Kidney epithelial cell (primary cell): ENCODE measurements at regions not wholly inside any gene's neighbourhood (a gene's known extent, or its start where the extent isn't known, plus 50 kb on each side); places are given as distances from the start of the nearest gene placed in this dataset.
"Not testable (repeated sequence)": the region's sequence is repeated elsewhere in the genome, so short reads cannot be mapped to it uniquely, and the experiment has no call there.

Experiments used
- DNase-seq: peaks from one replicate; pipeline ENCODE4 v3.0.0-alpha.2; 2010; ENCODE audit warnings: low read depth
- H3K27me3 ChIP-seq: 2 replicates; pipeline ENCODE4 v1.6.0; 2011; ENCODE audit warnings: low read length; ENCODE audit not compliant: control insufficient read depth, insufficient read depth
- H3K36me3 ChIP-seq: 2 replicates; pipeline ENCODE4 v1.5.1; 2011; ENCODE audit warnings: low read length; ENCODE audit not compliant: control insufficient read depth, insufficient read depth
- H3K4me3 ChIP-seq: 2 replicates; pipeline ENCODE4 v1.5.1; 2011; ENCODE audit warnings: low read depth, mild to moderate bottlenecking, control low read depth, low read length
- CTCF ChIP-seq: IDR thresholded peaks from 2 replicates; pipeline ENCODE4 v1.5.1; 2011; ENCODE audit warnings: mild to moderate bottlenecking, moderate library complexity, low read length, control low read depth, inconsistent platforms; ENCODE audit not compliant: insufficient read depth, poor library complexity, severe bottlenecking

GRCh38 chr2:16932826-16933225 is 267.2 kb upstream of the CYRIA start:
- no peaks in the 10 kb centered on the region for H3K36me3 ChIP-seq
- DNase-seq = no peak
- no peak overlapping the region for H3K4me3 ChIP-seq
- no peaks in the 10 kb centered on the region for H3K27me3 ChIP-seq
- no peak for TF ChIP-seq CTCF

- no peak for TF ChIP-seq CTCF
- DNase-seq = no peak
- Histone ChIP-seq H3K4me3 (no peak overlapping the region), H3K36me3 (no peaks in the 10 kb centered on the region), H3K27me3 (no peaks in the 10 kb centered on the region)
Observed at GRCh38 chr2:16931441-16931840, 265.8 kb upstream of the CYRIA start.

GRCh38 chr2:16927398-16927797 is 261.8 kb upstream of the CYRIA start:
- Histone ChIP-seq H3K36me3 (no peaks in the 10 kb centered on the region), H3K27me3 (no peaks in the 10 kb centered on the region), H3K4me3 (no peak overlapping the region)
- TF ChIP-seq CTCF = no peak
- no peak for DNase-seq

GRCh38 chr2:16925145-16925544 is 259.5 kb upstream of the CYRIA start:
- Histone ChIP-seq H3K27me3 (no peaks in the 10 kb centered on the region), H3K36me3 (no peaks in the 10 kb centered on the region), H3K4me3 (no peak overlapping the region)
- DNase-seq = no peak
- no peak for TF ChIP-seq CTCF

GRCh38 chr2:16915341-16915755 is 249.7 kb upstream of the CYRIA start:
- not testable (repeated sequence) for H3K4me3 ChIP-seq, H3K27me3 ChIP-seq, H3K36me3 ChIP-seq
- peak; percentile 21 for DNase-seq

- Histone ChIP-seq H3K36me3 (no peaks in the 10 kb centered on the region), H3K4me3 (no peak overlapping the region), H3K27me3 (no peaks in the 10 kb centered on the region)
- no peak for DNase-seq
- no peak for TF ChIP-seq CTCF
Observed at GRCh38 chr2:16911746-16912145, 246.1 kb upstream of the CYRIA start.
